Liver (tissue), 3 donors: ENCODE measurements at regions not wholly inside any gene's neighbourhood (a gene's known extent, or its start where the extent isn't known, plus 50 kb on each side); places are given as distances from the start of the nearest gene placed in this dataset.

Experiments used
- JUND ChIP-seq, 2 donors: IDR thresholded peaks; 2 replicates each; pipeline ENCODE4 v1.6.1; 2016; ENCODE audit warnings: antibody characterized with exemption in 2 of 2
- RAD21 ChIP-seq, 2 donors: IDR thresholded peaks; 2 replicates each; pipeline ENCODE4 v1.6.1; 2016; ENCODE audit warnings: antibody characterized with exemption in 2 of 2, mild to moderate bottlenecking in 2 of 2
- RXRA ChIP-seq, 2 donors: IDR thresholded peaks; 2 replicates each; pipeline ENCODE4 v1.6.1; 2017 to 2018; ENCODE audit warnings: antibody characterized with exemption in 2 of 2, mild to moderate bottlenecking in 1 of 2
- YY1 ChIP-seq: IDR thresholded peaks from 2 replicates; pipeline ENCODE4 v1.6.1; 2016; ENCODE audit warnings: antibody characterized with exemption, mild to moderate bottlenecking
- TF ChIP-seq, protein P1 (sequence below): IDR thresholded peaks from 2 replicates; pipeline ENCODE4 v1.6.1; 2016; ENCODE audit warnings: antibody characterized with exemption
- TF ChIP-seq, protein P2 (sequence below): fragments of 150-350 bp; IDR thresholded peaks from 2 replicates; pipeline ENCODE4 v1.5.1; 2017; ENCODE audit warnings: improper control_type of control experiment, low read depth, low read length; ENCODE audit not compliant: missing input control
- TF ChIP-seq, protein P3 (sequence below): IDR thresholded peaks from 2 replicates; pipeline ENCODE4 v1.6.1; 2016; ENCODE audit warnings: antibody characterized with exemption, mild to moderate bottlenecking
- TF ChIP-seq, protein P4 (sequence below): IDR thresholded peaks from 2 replicates; pipeline ENCODE4 v1.6.1; 2016; ENCODE audit warnings: antibody characterized with exemption
- TF ChIP-seq, protein P5 (sequence below): IDR thresholded peaks from 2 replicates; pipeline ENCODE4 v1.6.1; 2016; ENCODE audit warnings: antibody characterized with exemption
- donor health status: healthy.
- donor health status: healthy.

DNA sequence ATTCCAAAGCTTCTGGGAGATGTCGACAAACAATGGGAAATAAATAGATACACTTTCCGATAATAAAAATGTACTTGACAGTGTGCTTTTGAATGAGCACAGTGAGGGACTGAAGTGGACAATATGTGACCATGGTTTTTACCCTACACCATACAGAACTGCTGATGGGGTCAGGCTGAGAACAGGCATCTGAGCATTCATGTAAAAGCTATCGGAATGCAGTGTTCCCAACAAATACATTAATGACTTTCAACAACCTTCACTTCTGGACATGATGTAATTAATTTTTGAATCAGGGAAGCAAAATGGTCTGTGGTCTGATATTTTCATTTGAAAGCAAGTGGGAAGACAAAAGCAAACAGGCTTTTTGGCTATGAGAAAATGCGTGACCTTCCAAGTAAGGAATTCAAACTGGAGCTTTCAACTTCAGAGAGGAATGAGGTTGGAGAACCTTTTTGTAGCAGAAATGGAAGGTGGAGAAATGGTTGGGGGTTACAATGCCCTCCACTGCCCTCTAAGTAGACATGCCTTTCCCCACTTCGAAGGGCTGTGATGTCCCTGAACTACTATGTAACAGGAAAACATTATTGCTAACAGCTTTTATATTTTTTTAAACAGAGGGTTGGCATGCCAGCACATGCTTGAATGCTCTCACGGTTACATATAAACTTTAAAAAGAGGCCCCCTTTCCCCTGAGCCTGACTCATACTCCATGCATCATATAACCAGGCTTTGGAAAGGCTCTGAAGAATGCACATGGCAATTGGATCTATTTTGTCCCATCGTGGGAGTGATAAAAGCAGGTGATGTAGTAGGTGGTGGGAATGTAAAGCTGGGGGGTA is 203.5 kb upstream of the CITED2 start:
- TF ChIP-seq, protein P1, sequence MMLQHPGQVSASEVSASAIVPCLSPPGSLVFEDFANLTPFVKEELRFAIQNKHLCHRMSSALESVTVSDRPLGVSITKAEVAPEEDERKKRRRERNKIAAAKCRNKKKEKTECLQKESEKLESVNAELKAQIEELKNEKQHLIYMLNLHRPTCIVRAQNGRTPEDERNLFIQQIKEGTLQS, result no peak
- TF ChIP-seq, protein P2, sequence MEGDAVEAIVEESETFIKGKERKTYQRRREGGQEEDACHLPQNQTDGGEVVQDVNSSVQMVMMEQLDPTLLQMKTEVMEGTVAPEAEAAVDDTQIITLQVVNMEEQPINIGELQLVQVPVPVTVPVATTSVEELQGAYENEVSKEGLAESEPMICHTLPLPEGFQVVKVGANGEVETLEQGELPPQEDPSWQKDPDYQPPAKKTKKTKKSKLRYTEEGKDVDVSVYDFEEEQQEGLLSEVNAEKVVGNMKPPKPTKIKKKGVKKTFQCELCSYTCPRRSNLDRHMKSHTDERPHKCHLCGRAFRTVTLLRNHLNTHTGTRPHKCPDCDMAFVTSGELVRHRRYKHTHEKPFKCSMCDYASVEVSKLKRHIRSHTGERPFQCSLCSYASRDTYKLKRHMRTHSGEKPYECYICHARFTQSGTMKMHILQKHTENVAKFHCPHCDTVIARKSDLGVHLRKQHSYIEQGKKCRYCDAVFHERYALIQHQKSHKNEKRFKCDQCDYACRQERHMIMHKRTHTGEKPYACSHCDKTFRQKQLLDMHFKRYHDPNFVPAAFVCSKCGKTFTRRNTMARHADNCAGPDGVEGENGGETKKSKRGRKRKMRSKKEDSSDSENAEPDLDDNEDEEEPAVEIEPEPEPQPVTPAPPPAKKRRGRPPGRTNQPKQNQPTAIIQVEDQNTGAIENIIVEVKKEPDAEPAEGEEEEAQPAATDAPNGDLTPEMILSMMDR, result no peak
- TF ChIP-seq RXRA (IDR thresholded peaks at IDR 0.05) (no peak), RAD21 (IDR thresholded peaks at IDR 0.05) (no peak), YY1 (no peak), JUND (IDR thresholded peaks at IDR 0.05) (no peak)
- TF ChIP-seq, protein P3, sequence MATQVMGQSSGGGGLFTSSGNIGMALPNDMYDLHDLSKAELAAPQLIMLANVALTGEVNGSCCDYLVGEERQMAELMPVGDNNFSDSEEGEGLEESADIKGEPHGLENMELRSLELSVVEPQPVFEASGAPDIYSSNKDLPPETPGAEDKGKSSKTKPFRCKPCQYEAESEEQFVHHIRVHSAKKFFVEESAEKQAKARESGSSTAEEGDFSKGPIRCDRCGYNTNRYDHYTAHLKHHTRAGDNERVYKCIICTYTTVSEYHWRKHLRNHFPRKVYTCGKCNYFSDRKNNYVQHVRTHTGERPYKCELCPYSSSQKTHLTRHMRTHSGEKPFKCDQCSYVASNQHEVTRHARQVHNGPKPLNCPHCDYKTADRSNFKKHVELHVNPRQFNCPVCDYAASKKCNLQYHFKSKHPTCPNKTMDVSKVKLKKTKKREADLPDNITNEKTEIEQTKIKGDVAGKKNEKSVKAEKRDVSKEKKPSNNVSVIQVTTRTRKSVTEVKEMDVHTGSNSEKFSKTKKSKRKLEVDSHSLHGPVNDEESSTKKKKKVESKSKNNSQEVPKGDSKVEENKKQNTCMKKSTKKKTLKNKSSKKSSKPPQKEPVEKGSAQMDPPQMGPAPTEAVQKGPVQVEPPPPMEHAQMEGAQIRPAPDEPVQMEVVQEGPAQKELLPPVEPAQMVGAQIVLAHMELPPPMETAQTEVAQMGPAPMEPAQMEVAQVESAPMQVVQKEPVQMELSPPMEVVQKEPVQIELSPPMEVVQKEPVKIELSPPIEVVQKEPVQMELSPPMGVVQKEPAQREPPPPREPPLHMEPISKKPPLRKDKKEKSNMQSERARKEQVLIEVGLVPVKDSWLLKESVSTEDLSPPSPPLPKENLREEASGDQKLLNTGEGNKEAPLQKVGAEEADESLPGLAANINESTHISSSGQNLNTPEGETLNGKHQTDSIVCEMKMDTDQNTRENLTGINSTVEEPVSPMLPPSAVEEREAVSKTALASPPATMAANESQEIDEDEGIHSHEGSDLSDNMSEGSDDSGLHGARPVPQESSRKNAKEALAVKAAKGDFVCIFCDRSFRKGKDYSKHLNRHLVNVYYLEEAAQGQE, result no peak
- TF ChIP-seq, protein P4, sequence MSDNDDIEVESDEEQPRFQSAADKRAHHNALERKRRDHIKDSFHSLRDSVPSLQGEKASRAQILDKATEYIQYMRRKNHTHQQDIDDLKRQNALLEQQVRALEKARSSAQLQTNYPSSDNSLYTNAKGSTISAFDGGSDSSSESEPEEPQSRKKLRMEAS, result no peak
- TF ChIP-seq, protein P5, sequence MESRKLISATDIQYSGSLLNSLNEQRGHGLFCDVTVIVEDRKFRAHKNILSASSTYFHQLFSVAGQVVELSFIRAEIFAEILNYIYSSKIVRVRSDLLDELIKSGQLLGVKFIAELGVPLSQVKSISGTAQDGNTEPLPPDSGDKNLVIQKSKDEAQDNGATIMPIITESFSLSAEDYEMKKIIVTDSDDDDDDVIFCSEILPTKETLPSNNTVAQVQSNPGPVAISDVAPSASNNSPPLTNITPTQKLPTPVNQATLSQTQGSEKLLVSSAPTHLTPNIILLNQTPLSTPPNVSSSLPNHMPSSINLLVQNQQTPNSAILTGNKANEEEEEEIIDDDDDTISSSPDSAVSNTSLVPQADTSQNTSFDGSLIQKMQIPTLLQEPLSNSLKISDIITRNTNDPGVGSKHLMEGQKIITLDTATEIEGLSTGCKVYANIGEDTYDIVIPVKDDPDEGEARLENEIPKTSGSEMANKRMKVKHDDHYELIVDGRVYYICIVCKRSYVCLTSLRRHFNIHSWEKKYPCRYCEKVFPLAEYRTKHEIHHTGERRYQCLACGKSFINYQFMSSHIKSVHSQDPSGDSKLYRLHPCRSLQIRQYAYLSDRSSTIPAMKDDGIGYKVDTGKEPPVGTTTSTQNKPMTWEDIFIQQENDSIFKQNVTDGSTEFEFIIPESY, result no peak
